LHCN-M2 (cell line): ENCODE measurements at regions not wholly inside any gene's neighbourhood (a gene's known extent, or its start where the extent isn't known, plus 50 kb on each side); places are given as distances from the start of the nearest gene placed in this dataset.

Source experiments
- DNase-seq: peaks from one replicate; pipeline ENCODE4 v3.0.0-alpha.2; 2012; ENCODE audit warnings: low read depth

GRCh38 chrX:98362630-98363029 lies 1478.9 kb downstream of the RPA4 start:
- no peak for DNase-seq

- DNase-seq, result no peak
These were observed 1488.3 kb downstream of the RPA4 start for GRCh38 chrX:98371994-98372393.

GRCh38 chrX:98379134-98379533 lies 1495.4 kb downstream of the RPA4 start:
- DNase-seq, result no peak

- DNase-seq, result no peak
These were observed 1496.4 kb downstream of the RPA4 start for GRCh38 chrX:98380106-98380505.

GRCh38 chrX:98380556-98380955 lies 1496.8 kb downstream of the RPA4 start:
- DNase-seq, result no peak

GRCh38 chrX:98398542-98398941 lies 1514.8 kb downstream of the RPA4 start:
- DNase-seq, result no peak

- no peak for DNase-seq
These were observed 1521.7 kb downstream of the RPA4 start for GRCh38 chrX:98405376-98405775.

- no peak for DNase-seq
These were observed 1523.9 kb downstream of the RPA4 start for GRCh38 chrX:98407584-98407983.

GRCh38 chrX:98409867-98410266 lies 1526.2 kb downstream of the RPA4 start:
- no peak for DNase-seq

GRCh38 chrX:98412058-98412457 lies 1528.3 kb downstream of the RPA4 start:
- no peak for DNase-seq

GRCh38 chrX:98422536-98422935 lies 1538.8 kb downstream of the RPA4 start:
- DNase-seq, result no peak

GRCh38 chrX:98432413-98432812 lies 1548.7 kb downstream of the RPA4 start:
- DNase-seq, result no peak

- DNase-seq, result no peak
These were observed 1564.8 kb downstream of the RPA4 start for GRCh38 chrX:98448524-98448923.

- DNase-seq, result no peak
These were observed 1568.7 kb downstream of the RPA4 start for GRCh38 chrX:98452456-98452855.

GRCh38 chrX:98459669-98460068 lies 1576.0 kb downstream of the RPA4 start:
- no peak for DNase-seq

GRCh38 chrX:98480606-98481005 lies 1596.9 kb downstream of the RPA4 start:
- DNase-seq, result no peak

GRCh38 chrX:98481636-98482035 lies 1597.9 kb downstream of the RPA4 start:
- DNase-seq, result no peak

- DNase-seq, result no peak
These were observed 1607.0 kb downstream of the RPA4 start for GRCh38 chrX:98490670-98491069.

- DNase-seq, result no peak
These were observed 1617.7 kb downstream of the RPA4 start for GRCh38 chrX:98501426-98501825.

GRCh38 chrX:98506907-98507306 lies 1623.2 kb downstream of the RPA4 start:
- DNase-seq, result no peak

- no peak for DNase-seq
These were observed 1630.3 kb downstream of the RPA4 start for GRCh38 chrX:98514032-98514431.

- DNase-seq, result no peak
These were observed 1632.4 kb downstream of the RPA4 start for GRCh38 chrX:98516120-98516519.

- DNase-seq, result no peak
These were observed 1639.3 kb downstream of the RPA4 start for GRCh38 chrX:98523026-98523425.

GRCh38 chrX:98523521-98523920 lies 1639.8 kb downstream of the RPA4 start:
- no peak for DNase-seq

- no peak for DNase-seq
These were observed 1664.8 kb downstream of the RPA4 start for GRCh38 chrX:98548519-98548918.
